NOMO-1 (cell line): ENCODE measurements at regions not wholly inside any gene's neighbourhood (a gene's known extent, or its start where the extent isn't known, plus 50 kb on each side); places are given as distances from the start of the nearest gene placed in this dataset.

ENCODE experiments used
- DNase-seq, 2 experiments: peaks; one replicate each; lab custom pipeline; 2025; ENCODE audit not compliant: unreplicated experiment in 2 of 2; lab: John Stamatoyannopoulos, UW

- DNase-seq = no peak
Observed at GRCh38 chr14:85273952-85274351, 256.0 kb upstream of the FLRT2 start.

DNA sequence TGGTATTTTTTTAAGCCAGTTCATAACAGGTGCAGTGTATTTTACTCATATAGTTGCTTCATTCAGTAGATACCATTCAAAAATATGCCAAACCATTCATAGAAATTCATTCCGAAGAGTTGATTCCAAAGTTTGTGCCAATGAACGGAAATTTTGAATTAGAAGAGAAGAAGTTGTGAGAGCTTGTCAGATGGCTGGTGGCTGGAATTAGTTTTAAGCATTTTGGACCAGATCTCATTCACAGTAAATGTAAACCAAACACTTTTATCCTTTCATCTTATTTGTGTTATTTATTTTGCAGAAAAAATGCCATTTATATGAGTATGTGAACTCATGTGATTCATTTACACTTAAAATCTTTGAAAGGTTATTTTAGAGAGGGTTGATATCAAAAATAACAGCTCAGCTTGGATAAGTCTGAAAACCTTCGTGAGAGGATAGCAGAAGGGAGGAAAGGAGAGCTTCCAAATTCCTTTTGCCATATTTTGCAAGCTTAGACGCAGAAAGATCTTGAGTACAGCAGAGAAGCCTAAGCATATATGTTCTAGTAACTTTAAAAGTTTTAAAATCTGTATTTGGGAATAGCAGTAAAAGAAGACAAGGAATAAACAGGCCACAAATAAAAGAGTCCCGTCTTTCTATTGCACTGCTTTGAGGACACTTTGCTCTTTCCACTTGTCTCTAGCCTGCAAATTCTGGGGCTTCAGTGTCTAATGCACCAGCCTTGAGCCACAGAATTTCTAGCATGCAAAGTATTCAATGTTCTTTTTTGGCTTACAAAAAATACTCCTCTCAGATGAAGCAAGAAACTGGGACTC is 253.6 kb upstream of the FLRT2 start:
- DNase-seq = no peak

DNA sequence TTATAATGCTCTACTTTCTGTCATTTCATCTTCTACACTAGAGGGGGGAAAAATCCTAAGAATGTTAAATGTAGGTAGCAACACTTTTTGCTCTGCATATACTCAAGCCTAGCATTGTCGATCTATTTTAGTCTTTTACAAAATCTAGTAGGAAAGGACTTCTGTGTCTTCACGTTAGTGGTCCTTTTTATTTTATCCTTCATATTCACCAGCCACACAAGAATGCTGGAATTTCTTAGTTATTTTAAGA is 253.0 kb upstream of the FLRT2 start:
- DNase-seq = no peak

DNA sequence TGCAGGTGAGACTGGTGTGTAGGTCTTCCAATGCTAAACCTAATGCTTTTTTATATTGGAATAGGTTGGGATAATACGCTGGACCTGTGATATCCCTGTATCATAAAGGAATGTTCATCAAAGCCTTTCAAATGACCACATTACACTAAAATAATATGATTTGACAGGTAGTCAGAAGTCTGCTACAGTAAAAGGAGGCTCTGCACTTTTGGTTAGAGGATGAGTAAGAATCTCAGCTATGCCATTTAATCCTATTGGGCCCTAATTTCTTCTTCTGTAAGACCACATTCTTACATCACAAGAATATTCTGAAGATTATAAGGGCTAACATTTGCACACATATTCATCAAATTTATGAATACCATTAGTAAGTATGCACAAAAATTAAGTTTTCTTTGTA is 250.5 kb upstream of the FLRT2 start:
- no peak for DNase-seq

DNA sequence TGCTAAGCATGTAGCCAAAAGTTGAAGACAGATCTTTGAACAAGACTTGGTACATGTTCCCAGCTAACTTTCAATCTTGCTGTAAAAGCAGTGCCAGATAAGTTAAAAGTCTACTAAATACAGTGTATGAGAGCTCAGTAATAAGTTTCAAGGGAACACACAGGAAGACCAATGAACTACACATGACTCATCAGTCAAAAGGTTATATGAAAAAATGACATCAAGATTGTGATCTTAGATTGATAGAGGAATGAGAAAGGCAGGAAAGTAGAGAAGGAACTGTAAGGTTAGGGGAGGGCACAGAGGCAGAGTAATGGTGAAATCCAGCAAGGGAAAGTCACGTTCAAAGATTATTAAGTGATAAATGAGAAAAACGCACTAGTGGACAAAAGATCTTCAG is 249.9 kb upstream of the FLRT2 start:
- no peak for DNase-seq

DNA sequence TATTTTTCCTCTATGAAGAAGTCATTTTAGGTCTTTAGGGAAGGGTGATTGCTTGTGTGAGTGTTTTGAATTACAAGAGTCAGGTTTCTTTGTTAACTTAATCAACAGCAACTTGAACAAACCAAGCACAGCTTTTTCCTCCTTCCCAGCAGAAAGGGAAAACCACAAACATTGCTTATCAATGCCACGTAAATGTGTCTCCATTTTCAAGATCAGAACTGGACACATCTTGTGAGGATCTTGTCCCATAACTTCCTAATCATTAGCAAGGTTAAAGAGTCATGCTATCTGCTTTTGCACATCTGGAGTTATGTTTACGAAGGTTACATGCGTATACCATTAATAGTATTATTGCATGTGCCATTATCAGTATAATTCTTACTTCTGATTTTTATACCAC is 248.0 kb upstream of the FLRT2 start:
- DNase-seq = no peak

GRCh38 chr14:85288041-85288440 is 241.9 kb upstream of the FLRT2 start:
- DNase-seq = no peak

GRCh38 chr14:85291731-85292130 is 238.2 kb upstream of the FLRT2 start:
- DNase-seq = no peak

DNA sequence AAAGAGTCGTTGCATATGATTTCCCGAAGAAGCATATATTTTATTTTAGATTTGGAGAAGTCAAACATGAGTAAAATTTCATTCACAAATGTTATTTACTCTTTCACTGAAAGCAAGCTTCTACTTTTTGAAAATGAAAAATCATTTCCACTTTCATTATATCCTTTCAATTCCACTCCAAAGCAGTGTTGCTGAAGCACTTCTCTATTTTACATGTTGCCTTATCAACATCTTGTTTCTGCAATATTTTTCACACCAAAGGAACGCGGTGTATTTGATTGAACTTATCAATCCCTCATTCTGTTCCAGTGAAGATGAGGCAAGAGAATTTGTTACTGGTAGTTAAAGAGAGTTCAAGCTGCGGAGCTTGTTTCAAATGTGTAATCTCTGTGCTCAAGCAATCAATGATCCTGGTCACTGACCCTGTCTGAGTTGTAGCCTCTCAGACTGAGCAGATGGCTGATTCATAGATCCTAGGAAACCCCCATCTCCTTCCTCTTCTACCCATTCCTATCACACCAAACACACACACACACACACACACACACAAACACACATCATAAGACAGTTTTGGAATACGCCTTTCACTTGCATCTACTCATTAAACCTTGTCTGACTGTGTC is 236.2 kb upstream of the FLRT2 start:
- DNase-seq = no peak

GRCh38 chr14:85295318-85295717 is 234.6 kb upstream of the FLRT2 start:
- DNase-seq = no peak

DNA sequence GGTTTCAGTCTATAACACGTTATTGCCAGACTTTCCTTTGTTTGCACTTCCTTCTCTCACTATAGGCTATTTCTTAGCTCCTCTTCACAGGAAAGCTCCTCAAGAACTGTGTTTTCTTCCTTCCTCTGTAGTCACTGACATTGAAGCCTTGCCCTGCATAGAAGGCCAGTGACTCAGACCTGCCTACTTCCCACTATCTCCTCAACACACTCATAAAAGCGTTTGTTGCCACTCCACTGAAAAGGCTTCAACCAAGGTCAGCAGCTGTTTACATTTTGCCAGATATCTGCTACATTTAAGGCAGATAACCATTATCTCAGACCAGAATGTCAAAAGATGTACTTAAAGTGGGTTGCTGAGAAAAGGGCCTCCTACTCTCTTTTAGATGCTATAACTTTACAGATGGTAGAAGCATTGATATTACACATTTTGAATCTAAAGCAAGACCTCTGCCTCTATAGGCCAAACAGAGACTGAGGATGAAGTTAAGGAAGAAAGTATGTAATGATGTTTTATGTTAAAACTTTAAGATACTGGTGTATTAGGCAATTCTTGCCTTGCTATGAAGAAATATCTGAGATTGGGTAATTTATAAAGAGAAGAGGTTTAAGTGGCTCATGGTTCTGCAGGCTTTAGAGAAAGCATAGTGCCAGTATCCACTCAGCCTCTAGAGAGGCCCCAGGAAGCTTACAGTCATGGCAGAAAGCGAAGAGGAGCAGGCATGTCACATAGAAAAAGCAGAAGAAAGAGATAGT is 233.3 kb upstream of the FLRT2 start:
- DNase-seq = no peak

DNA sequence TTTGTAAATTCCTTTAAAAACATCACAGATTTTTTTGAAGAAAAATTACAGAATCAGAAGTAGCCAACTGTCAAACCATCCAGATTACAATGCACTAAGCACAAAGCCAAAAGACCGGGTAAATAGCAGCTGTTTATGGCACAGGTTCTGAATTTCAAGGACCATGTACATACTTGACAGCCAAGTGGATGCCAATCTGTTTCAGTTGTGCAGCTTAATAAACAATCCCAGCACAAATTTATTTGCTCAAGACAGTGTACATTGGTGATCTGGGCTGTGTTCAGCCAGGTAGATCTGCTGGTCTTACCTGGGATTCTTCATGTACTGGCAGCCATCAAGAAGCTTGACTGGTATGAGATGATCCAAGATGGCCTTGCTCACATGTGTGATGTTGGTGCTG is 229.8 kb upstream of the FLRT2 start:
- DNase-seq = no peak

- DNase-seq = no peak
Observed at GRCh38 chr14:85301506-85301905, 228.4 kb upstream of the FLRT2 start.

DNA sequence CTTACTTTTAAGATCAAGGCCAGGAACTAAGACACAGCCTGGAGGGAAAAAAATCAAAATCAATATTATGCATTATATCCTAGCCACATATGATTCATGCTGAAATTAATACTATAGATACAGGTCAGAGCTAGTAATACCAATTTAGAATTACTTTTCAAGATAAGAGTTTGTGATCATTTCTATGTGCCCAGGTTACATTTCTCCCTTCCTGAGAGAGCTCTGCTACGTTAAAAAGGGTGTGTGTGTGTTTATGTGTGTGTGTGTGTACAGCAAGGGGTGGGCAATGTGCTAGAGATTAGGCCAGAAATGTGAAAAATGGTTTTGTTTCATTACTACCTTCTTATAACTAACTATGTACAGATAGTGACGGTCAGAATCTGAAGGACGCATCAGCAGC is 223.9 kb upstream of the FLRT2 start:
- DNase-seq = no peak

DNA sequence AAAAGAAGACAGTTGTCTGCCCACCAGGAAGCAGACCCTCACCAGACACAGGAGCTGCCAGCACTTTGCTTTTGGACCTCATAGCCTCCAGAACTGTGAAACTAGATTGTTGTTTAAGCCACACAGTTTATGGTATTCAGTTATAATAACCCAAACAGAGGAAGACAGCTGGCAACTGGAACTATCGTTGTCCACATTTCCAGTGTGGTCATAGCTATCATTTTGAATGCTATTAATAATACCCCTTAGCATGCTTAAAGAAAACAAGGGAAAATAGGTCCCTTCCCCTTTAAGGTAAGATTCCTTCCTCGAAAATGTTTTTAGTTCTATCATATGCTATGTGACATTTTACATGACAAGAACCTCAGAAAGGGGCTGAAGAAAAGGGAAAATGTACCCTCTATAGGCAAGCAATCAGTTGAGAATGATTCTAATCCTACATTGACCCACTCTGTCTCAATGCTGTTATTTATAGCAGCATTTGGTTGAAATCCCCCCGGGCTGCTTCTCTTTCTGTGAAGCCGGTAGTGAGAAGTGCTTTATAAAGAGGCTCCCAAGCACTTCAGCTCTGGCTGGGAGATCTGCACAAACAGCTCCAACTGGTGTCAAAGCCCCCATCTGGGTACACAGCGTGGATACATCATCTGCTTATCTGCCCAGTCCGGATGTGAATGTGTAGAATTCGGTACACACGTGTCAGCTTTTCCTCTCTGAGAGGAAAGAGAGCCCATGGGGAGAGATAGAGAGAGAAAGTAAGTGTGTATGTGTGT is 221.2 kb upstream of the FLRT2 start:
- no peak for DNase-seq

DNA sequence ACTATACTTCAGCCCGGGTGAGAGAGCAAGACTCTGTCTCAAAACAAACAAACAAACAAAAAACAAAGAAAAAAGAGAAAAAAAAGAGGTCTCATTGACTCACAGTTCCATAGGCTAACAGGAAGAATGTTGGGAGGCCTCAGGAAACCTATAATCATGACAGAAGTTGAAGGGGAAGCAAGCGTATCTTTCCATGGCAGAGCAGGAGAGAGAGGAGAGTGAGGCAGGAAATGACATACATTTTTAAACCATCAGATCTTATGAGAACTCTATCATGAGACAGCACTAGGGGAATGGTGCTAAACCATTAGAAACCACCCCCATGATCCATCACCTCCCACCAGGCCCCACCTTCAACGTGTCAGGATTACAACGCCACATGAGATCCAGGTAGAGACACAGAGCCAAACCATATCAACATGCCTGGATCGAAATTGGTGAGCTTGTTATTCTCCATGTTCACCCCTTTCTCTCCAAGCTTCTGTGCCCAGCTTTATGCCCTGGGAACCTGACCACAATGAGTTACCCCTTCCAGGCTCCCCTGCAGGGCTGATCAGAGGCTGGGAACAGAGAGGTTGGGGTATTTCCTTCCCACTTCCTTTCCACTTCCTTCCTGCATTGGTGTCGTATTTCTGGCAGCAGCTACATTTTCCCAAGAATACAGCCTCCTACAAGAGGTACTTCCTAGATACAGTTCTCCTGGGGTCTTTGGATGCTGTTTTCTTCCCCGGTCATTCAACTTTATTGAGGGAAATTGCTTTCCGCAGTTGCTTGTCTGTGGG is 219.3 kb upstream of the FLRT2 start:
- no peak for DNase-seq

GRCh38 chr14:85313560-85314207 is 216.3 kb upstream of the FLRT2 start:
- DNase-seq = no peak

DNA sequence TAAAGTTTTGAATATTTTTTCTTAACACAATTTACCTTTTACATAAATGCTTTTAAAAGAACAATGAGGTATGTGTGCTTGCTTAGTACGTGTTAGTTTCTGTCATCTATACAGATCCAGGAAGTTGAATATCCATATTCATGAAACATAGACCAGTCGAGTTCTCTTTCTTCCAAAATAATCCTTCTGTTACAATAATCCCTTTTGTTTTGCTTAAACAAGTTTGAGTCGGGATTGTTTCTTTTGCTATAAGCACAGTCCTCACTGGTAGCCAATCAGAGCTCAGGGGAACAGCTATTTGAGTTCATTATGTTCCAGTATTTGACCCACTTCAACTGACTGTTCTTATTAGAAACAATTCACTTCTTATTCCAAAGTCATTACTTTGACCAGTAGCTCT is 214.7 kb upstream of the FLRT2 start:
- DNase-seq = no peak

GRCh38 chr14:85315733-85316290 is 214.1 kb upstream of the FLRT2 start:
- no peak for DNase-seq
